HL-60 (cell line): ENCODE measurements at regions not wholly inside any gene's neighbourhood (a gene's known extent, or its start where the extent isn't known, plus 50 kb on each side); places are given as distances from the start of the nearest gene placed in this dataset.

Experiments
- CTCF ChIP-seq: IDR thresholded peaks from one replicate; pipeline ENCODE4 v1.5.1; 2011; ENCODE audit warnings: low read length, control low read depth, inconsistent platforms; ENCODE audit not compliant: insufficient read depth
- GABPA ChIP-seq: IDR thresholded peaks from 2 replicates; pipeline ENCODE4 v1.6.1; 2012; ENCODE audit warnings: low read depth

GRCh38 chr1:192002063-192002462 lies 156.2 kb upstream of the RGS18 start:
- TF ChIP-seq CTCF (no peak), GABPA (no peak)
